Activated naive CD8-positive, alpha-beta T cell treated with anti-CD3 and anti-CD28 coated beads, Interleukin-2, amount 10 ng/mL, durations not matched to agents 7 days and 5 days (primary cell): ENCODE measurements at regions not wholly inside any gene's neighbourhood (a gene's known extent, or its start where the extent isn't known, plus 50 kb on each side); places are given as distances from the start of the nearest gene placed in this dataset.

Source experiments
- ATAC-seq: fragments of 150-1000 bp; cut with Tn5 transposase; one replicate; pipeline ENCODE4 v1.10.0; 2021; ENCODE audit warnings: low read depth, moderate library complexity
- POLR2A ChIA-PET: fragments of 350-600 bp; sonication (Branson Sonifier 250); formaldehyde crosslinking; loops from one replicate; lab custom pipeline; 2021; ENCODE audit warnings: antibody characterized with exemption; lab: Charles Lee
- DNase-seq: peaks from one replicate; pipeline ENCODE4 v3.0.0; 2021
- H3K27ac Mint-ChIP-seq: one replicate; pipeline ENCODE4 v1.8.0; 2022; ENCODE audit warnings: mild to moderate bottlenecking, mixed read lengths
- H3K27me3 Mint-ChIP-seq: one replicate; pipeline ENCODE4 v1.8.0; 2022; ENCODE audit warnings: mild to moderate bottlenecking, moderate library complexity, mixed read lengths
- H3K36me3 Mint-ChIP-seq: one replicate; pipeline ENCODE4 v1.8.0; 2021; ENCODE audit warnings: mild to moderate bottlenecking, mixed read lengths
- H3K4me1 Mint-ChIP-seq: one replicate; pipeline ENCODE4 v1.8.0; 2021; ENCODE audit warnings: mixed read lengths
- H3K4me3 Mint-ChIP-seq: one replicate; pipeline ENCODE4 v1.8.0; 2022; ENCODE audit warnings: mild to moderate bottlenecking, moderate library complexity, mixed read lengths
- H3K9me3 Mint-ChIP-seq: one replicate; pipeline ENCODE4 v1.8.0; 2021; ENCODE audit warnings: mixed read lengths

GRCh38 chr2:78029392-78029995, 507.3 kb upstream of the LRRTM4 start:
- POLR2A ChIA-PET, result no interaction called here
- DNase-seq (no peak), ATAC-seq (no peak)
- Mint-ChIP-seq H3K4me3 (no peak overlapping the region), H3K9me3 (peaks cover 11% of the 10 kb centered on the region), H3K36me3 (no peaks in the 10 kb centered on the region), H3K4me1 (no peaks in the 10 kb centered on the region), H3K27ac (no peak overlapping the region), H3K27me3 (no peaks in the 10 kb centered on the region)

- H3K4me1 Mint-ChIP-seq, result no peaks in the 10 kb centered on the region
- no peaks in the 10 kb centered on the region for H3K36me3 Mint-ChIP-seq
- H3K4me3 Mint-ChIP-seq, result no peak overlapping the region
- ATAC-seq, result no peak
- H3K27ac Mint-ChIP-seq, result no peak overlapping the region
- no peak for DNase-seq
- H3K27me3 Mint-ChIP-seq, result no peaks in the 10 kb centered on the region
- H3K9me3 Mint-ChIP-seq, result peaks cover 10% of the 10 kb centered on the region
- POLR2A ChIA-PET, result no interaction called here
Observed at GRCh38 chr2:78034706-78035105, 512.5 kb upstream of the LRRTM4 start.

DNA sequence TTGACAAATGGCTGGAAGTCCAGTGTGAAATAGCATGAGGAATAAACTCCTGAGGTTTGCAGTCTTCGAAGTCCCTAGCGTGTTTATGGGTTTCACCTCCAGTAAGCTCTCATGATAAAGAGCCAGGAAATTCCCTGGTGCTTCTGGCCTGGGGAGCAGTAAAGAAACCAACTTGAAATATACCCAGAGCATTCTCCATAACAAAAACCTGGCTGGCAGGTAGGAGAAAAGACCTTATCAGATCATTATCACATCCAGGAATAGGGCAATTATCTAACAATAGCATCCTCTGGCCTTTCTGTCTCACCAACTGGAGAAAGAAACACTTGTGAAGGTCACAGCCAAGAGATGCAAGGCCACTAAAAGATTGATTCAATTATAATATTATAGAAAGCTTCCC, 513.6 kb upstream of the LRRTM4 start:
- Mint-ChIP-seq H3K36me3 (no peaks in the 10 kb centered on the region), H3K27ac (no peak overlapping the region), H3K9me3 (peaks cover 10% of the 10 kb centered on the region), H3K27me3 (no peaks in the 10 kb centered on the region), H3K4me3 (no peak overlapping the region), H3K4me1 (no peaks in the 10 kb centered on the region)
- ATAC-seq (no peak), DNase-seq (no peak)
- POLR2A ChIA-PET, result no interaction called here

GRCh38 chr2:78051480-78051879, 529.3 kb upstream of the LRRTM4 start:
- H3K4me1 Mint-ChIP-seq, result no peaks in the 10 kb centered on the region
- H3K9me3 Mint-ChIP-seq, result peaks cover 16% of the 10 kb centered on the region
- DNase-seq (no peak), ATAC-seq (no peak)
- H3K36me3 Mint-ChIP-seq, result no peaks in the 10 kb centered on the region
- no peak overlapping the region for H3K4me3 Mint-ChIP-seq
- H3K27me3 Mint-ChIP-seq, result no peaks in the 10 kb centered on the region
- POLR2A ChIA-PET, result no interaction called here
- no peak overlapping the region for H3K27ac Mint-ChIP-seq

GRCh38 chr2:78056976-78057375, 534.8 kb upstream of the LRRTM4 start:
- POLR2A ChIA-PET, result no interaction called here
- H3K4me3 Mint-ChIP-seq, result no peak overlapping the region
- peaks cover 9% of the 10 kb centered on the region for H3K9me3 Mint-ChIP-seq
- no peaks in the 10 kb centered on the region for H3K27me3 Mint-ChIP-seq
- no peak overlapping the region for H3K27ac Mint-ChIP-seq
- H3K4me1 Mint-ChIP-seq, result no peaks in the 10 kb centered on the region
- no peak for ATAC-seq
- DNase-seq, result no peak
- H3K36me3 Mint-ChIP-seq, result no peaks in the 10 kb centered on the region

DNA sequence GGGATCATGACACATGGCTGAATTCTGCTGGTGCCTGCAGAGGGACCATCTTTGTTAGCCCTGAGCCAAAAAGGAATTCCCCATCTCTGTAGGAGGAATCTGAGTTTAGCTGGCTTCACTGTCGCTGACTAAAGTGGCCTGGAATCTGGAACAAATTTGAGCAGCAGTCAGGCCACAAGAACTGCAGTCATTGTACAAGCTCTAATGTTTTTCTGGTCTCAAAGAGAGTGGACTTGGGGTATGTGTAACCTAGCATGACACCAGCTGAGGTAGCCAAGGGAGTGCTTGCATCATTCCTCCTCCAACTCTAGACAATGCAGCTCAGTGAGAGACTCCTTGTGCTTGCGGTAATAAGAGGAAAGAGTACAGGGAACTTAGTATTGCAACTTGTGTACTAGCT, 539.1 kb upstream of the LRRTM4 start:
- H3K36me3 Mint-ChIP-seq, result no peaks in the 10 kb centered on the region
- no peak overlapping the region for H3K27ac Mint-ChIP-seq
- no peak for ATAC-seq
- no peaks in the 10 kb centered on the region for H3K27me3 Mint-ChIP-seq
- peaks cover 6% of the 10 kb centered on the region for H3K9me3 Mint-ChIP-seq
- no peaks in the 10 kb centered on the region for H3K4me1 Mint-ChIP-seq
- POLR2A ChIA-PET, result no interaction called here
- H3K4me3 Mint-ChIP-seq, result no peak overlapping the region
- DNase-seq, result no peak

- DNase-seq (no peak), ATAC-seq (no peak)
- POLR2A ChIA-PET, result no interaction called here
- Mint-ChIP-seq H3K4me1 (no peaks in the 10 kb centered on the region), H3K36me3 (no peaks in the 10 kb centered on the region), H3K27me3 (no peaks in the 10 kb centered on the region), H3K9me3 (peaks cover 6% of the 10 kb centered on the region), H3K4me3 (no peak overlapping the region), H3K27ac (no peak overlapping the region)
Observed at GRCh38 chr2:78061732-78062131, 539.6 kb upstream of the LRRTM4 start.

- no peaks in the 10 kb centered on the region for H3K4me1 Mint-ChIP-seq
Observed at GRCh38 chr2:78063246-78064020, 541.3 kb upstream of the LRRTM4 start.

DNA sequence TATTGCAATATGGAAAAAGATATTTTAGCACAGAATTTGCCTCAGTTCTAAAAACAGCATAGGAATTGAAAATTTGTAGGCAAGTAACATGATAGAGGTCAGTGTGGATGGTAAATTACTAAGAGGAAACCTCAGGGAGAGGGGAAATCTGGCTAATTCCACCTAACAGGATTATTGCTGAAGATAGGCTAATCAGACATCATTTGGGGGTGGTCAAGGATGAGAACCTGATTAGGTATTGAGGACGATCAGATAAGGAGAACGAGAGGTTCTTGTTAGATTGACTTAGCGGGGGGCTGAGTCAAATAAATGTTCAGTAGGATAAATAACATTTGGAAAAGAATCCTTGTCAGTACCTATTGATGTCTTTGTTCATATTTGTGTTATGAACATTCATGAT, 543.2 kb upstream of the LRRTM4 start:
- ATAC-seq, result no peak
- no peak for DNase-seq
- no peaks in the 10 kb centered on the region for H3K9me3 Mint-ChIP-seq
- H3K36me3 Mint-ChIP-seq, result no peaks in the 10 kb centered on the region
- no peaks in the 10 kb centered on the region for H3K27me3 Mint-ChIP-seq
- H3K4me1 Mint-ChIP-seq, result no peaks in the 10 kb centered on the region
- no peak overlapping the region for H3K27ac Mint-ChIP-seq
- H3K4me3 Mint-ChIP-seq, result no peak overlapping the region
- POLR2A ChIA-PET, result no interaction called here

More at GRCh38 chr2:78063246-78064020, 541.3 kb upstream of the LRRTM4 start:
- Mint-ChIP-seq H3K27ac (no peak overlapping the region), H3K27me3 (no peaks in the 10 kb centered on the region), H3K9me3 (peaks cover 1% of the 10 kb centered on the region), H3K36me3 (no peaks in the 10 kb centered on the region), H3K4me3 (no peak overlapping the region)
- no peak for DNase-seq
- POLR2A ChIA-PET, result no interaction called here
- ATAC-seq, result no peak

- POLR2A ChIA-PET, result no interaction called here
- Mint-ChIP-seq H3K36me3 (no peaks in the 10 kb centered on the region), H3K27me3 (no peaks in the 10 kb centered on the region), H3K27ac (no peak overlapping the region), H3K9me3 (no peaks in the 10 kb centered on the region), H3K4me3 (no peak overlapping the region), H3K4me1 (no peaks in the 10 kb centered on the region)
- no peak for DNase-seq
- no peak for ATAC-seq
Observed at GRCh38 chr2:78068808-78069207, 546.6 kb upstream of the LRRTM4 start.

DNA sequence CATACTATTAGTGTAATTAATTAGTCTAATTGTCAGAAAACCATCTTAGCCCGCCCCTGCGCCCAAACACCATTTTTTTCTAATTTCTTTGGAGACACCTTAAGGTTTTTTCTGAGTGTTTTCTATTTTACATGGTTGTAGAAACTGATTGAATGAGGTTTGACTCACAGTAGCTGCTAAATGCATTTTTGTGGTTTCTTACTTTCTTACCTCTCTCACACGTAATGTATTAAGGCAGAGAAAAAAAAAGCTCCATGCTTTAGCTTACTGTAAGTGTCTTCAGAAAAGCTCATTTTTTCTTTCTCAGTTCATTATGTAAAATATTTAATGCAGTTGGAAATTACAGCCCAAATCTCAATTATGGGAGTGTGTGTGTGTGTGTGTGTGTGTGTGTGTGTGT, 548.5 kb upstream of the LRRTM4 start:
- ATAC-seq (no peak), DNase-seq (no peak)
- POLR2A ChIA-PET, result no interaction called here
- H3K27ac Mint-ChIP-seq, result no peak overlapping the region
- peaks cover 4% of the 10 kb centered on the region for H3K9me3 Mint-ChIP-seq
- no peaks in the 10 kb centered on the region for H3K27me3 Mint-ChIP-seq
- H3K4me3 Mint-ChIP-seq, result no peak overlapping the region
- H3K36me3 Mint-ChIP-seq, result no peaks in the 10 kb centered on the region
- H3K4me1 Mint-ChIP-seq, result no peaks in the 10 kb centered on the region

- DNase-seq (no peak), ATAC-seq (no peak)
- Mint-ChIP-seq H3K9me3 (peaks cover 8% of the 10 kb centered on the region), H3K4me1 (no peaks in the 10 kb centered on the region), H3K27ac (no peak overlapping the region), H3K4me3 (no peak overlapping the region), H3K36me3 (no peaks in the 10 kb centered on the region), H3K27me3 (no peaks in the 10 kb centered on the region)
- POLR2A ChIA-PET, result no interaction called here
Observed at GRCh38 chr2:78077633-78078032, 555.5 kb upstream of the LRRTM4 start.

DNA sequence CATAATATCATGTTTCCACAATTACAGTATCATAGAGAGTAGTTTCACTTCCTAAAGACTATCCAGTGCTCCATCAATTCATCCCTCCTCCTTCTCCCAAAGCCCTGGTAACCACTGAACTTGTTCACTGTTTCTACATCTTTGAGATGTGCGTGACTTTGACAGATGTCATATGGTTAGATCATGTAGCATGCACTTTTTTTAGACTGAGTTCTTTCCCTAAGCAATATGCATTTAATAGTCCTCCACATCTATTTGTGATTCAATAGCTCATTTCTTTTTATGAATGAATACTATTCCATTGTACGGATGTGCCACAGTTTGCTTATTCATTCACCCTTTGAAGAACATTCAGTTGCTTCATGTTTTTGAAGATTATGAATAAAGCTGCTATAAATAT, 560.4 kb upstream of the LRRTM4 start:
- Mint-ChIP-seq H3K27me3 (no peaks in the 10 kb centered on the region), H3K27ac (no peak overlapping the region), H3K9me3 (peaks cover 1% of the 10 kb centered on the region), H3K4me3 (no peak overlapping the region), H3K4me1 (no peaks in the 10 kb centered on the region), H3K36me3 (no peaks in the 10 kb centered on the region)
- DNase-seq (no peak), ATAC-seq (no peak)
- POLR2A ChIA-PET, result no interaction called here

DNA sequence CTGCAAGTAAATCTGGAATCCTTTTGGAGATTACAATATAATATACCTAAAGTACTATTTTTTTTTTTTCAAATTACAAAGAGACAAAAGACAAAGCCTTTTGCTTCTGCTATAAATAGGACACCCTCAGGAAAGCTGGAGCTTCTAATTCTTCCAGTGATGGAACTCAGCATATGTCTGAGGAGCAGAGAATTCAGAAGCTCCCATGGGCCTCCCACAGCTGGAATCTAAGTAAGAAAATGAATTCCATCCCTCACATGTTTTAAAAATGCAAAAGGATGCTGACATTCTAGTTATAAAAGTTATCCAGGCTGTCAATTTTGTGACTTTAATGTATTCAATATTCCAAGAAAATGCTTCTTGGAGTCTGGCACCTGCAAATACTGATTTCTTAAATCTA, 571.3 kb upstream of the LRRTM4 start:
- H3K4me3 Mint-ChIP-seq, result no peak overlapping the region
- peaks cover 1% of the 10 kb centered on the region for H3K9me3 Mint-ChIP-seq
- no peaks in the 10 kb centered on the region for H3K27me3 Mint-ChIP-seq
- no peak for DNase-seq
- POLR2A ChIA-PET, result no interaction called here
- no peak overlapping the region for H3K27ac Mint-ChIP-seq
- no peaks in the 10 kb centered on the region for H3K36me3 Mint-ChIP-seq
- no peak for ATAC-seq
- no peaks in the 10 kb centered on the region for H3K4me1 Mint-ChIP-seq
